C4-2B (cell line): ENCODE measurements at regions not wholly inside any gene's neighbourhood (a gene's known extent, or its start where the extent isn't known, plus 50 kb on each side); places are given as distances from the start of the nearest gene placed in this dataset.

Experiments
- H3K27ac ChIP-seq: fragments of 450-650 bp; 2 replicates; pipeline ENCODE4 v1.5.1; 2017
- ZFX ChIP-seq: fragments of 450-650 bp; IDR thresholded peaks from 2 replicates; pipeline ENCODE4 v1.6.1; 2017
- TF ChIP-seq, protein P1 (sequence below): fragments of 450-650 bp; conservative IDR thresholded peaks from 2 replicates; pipeline ENCODE4 v1.5.1; 2017; ENCODE audit warnings: mild to moderate bottlenecking

DNA sequence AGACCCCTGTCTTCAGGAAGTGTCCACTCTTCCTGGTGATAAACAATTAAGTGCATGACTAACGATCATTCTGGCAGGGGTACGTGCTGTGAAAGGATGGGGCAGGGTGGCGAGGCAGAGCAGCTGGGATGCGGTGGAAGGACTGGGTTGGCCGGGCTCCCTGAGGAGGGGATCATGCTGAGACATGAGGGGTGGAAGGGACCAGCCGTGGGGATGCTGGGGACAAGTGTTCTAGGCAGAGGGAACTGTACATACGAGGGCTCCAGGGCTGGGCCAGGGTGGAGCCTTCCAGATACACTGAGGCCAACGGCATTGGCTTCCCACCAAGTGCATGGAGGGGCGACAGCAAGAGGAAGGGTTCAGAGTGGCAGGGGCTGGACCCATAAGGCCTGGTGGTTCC, 65.7 kb upstream of the SIRPA start:
- TF ChIP-seq, protein P1, sequence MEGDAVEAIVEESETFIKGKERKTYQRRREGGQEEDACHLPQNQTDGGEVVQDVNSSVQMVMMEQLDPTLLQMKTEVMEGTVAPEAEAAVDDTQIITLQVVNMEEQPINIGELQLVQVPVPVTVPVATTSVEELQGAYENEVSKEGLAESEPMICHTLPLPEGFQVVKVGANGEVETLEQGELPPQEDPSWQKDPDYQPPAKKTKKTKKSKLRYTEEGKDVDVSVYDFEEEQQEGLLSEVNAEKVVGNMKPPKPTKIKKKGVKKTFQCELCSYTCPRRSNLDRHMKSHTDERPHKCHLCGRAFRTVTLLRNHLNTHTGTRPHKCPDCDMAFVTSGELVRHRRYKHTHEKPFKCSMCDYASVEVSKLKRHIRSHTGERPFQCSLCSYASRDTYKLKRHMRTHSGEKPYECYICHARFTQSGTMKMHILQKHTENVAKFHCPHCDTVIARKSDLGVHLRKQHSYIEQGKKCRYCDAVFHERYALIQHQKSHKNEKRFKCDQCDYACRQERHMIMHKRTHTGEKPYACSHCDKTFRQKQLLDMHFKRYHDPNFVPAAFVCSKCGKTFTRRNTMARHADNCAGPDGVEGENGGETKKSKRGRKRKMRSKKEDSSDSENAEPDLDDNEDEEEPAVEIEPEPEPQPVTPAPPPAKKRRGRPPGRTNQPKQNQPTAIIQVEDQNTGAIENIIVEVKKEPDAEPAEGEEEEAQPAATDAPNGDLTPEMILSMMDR, result no peak
- TF ChIP-seq ZFX, result no peak
- no peak overlapping the region for H3K27ac ChIP-seq

DNA sequence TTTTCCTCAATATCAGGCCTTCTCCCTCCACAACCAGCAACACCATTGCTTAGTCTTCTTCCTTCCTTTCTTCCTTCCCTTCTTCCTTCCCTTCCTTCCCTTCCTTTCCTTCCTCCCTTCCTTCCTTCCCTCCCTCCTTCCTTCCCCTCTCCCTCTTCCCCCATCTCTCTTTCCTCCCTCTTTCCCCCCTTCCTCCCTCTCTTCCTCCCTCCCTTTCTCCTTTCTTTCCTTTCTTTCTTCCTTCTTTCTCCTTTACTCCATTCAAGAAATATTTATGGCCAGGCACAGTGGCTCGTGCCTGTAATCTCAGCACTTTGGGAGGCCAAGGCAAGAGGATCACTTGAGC, 66.4 kb upstream of the SIRPA start:
- TF ChIP-seq ZFX, result no peak
- TF ChIP-seq, protein P1, result no peak
- no peak overlapping the region for H3K27ac ChIP-seq

DNA sequence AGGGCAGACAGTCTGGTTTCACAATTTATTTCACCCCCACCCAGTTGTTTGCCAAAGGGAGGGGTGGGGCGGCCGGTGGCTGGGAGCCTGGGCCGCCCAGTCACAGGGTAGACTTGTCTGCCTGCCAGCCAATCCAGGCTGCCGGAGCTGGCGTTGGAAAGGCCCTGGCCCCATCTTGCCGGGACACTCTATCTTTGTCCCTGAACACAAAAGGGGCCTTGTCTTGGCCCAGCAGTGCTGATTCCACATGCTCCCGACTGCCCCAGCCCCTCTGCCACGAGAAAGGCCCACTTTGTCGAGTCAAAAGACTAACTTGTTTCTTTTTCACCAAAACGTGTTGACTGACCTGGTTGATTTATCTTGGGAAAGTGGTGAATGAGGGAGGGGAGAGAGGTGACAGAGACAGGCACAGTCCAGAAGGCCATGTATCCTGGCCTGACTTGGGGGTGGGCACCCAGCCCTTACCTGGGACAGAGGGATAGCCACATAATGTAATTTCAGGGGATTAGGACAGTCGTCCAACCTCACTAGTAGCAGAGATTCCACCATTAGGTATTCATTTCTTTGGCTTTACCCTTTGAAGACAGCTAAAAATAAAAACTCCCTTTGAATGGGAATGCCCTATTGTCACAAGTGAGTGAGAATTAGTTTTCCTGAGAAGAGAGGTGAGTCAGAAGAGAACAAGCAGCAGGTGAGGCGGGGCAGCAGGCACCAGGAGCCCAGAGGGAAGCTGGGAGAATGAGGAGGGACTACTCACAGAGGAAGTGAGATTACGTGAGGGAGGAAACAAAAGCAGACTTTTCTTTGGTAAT, 67.0 kb upstream of the SIRPA start:
- H3K27ac ChIP-seq, result no peak overlapping the region

DNA sequence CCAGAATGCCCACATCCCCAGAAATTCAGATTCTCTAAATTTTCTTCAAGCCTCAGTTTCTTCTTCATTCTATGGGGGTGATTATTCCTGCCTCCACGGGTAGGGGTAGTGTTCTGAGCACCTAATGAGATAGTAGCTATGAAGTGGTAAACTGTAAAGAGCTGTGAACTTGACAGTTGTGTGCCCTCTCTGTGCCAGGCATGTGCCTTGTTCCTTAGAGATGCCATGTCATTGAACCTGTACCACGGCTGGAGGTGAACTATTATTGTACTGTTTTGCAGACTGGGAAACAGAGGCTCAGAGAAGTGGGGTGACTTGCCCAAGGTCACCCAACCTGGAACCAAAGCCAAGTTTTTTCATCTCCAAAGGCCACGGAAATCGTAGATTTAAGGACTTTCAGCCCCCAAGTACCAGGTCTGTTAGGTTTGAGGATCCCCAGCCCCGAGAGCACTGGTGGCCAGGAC, 67.7 kb upstream of the SIRPA start:
- no peak overlapping the region for H3K27ac ChIP-seq
- TF ChIP-seq, protein P1, result no peak
- TF ChIP-seq ZFX, result no peak

More for the DNA sequence above, 67.0 kb upstream of the SIRPA start:
- no peak for TF ChIP-seq ZFX
- TF ChIP-seq, protein P1, result no peak

DNA sequence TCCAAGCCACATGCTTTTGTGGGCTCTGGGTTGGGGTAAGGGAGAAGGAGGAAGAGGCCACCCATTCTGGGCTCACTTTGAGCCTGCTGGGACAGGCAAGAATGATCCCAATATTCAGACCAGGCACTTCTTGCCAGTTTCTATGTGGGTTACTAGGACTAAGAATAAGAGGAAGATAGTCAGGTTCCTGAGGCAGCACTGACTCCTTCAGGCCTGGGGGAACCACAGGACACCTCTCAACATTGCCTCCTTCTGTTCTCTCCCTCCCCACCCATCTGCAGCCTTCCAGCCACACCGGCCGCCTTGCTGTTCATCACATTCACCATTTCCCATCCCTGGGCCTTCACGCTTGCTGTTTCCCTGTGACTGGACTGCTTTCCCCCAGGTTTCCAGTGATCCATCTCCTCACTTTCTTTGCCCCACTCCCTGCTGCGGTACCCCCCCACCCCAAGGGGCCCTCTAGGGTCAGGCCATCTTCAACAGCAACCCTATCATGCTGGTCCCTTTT, 69.2 kb upstream of the SIRPA start:
- no peak overlapping the region for H3K27ac ChIP-seq
- TF ChIP-seq ZFX, result no peak
- TF ChIP-seq, protein P1, result no peak

DNA sequence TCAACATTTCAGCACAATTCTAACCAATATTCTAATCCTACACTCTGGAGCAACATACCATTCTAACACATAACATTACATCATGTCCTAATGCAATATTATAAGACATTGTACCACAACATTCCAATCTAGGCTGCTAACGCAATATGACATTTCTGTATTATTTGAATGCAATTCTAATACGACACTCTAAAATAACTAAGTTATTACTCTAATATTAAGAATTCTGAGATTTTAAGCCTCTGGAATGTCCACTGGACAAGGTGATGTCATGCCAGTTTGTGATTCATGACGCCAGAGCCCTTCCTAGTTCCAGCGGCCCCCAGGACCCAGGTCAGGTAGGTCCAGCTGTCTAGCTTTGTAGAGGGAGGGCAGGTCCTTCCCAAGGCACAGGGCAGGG, 69.7 kb upstream of the SIRPA start:
- TF ChIP-seq ZFX, result no peak
- no peak overlapping the region for H3K27ac ChIP-seq

DNA sequence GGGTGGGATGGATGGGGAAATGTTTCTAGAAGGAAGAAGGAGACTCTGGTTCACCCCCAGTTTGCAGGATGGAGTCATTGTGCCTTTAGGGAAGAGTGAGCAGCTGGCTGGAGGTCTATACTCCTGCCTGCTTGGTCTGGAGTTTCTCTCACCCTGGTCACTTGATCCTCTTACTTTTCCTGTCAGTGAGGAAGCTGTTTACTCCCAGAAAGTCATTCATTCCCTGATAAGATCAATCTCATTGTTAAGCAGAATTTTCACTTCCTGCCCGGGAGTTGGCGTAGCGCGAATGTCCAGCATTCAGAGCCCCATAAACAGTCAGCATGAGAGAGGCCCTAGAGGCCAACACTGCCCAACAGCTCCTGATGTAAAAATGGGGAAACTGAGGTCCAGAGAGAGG, 70.4 kb upstream of the SIRPA start:
- no peak for TF ChIP-seq ZFX
- TF ChIP-seq, protein P1, result no peak
- no peak overlapping the region for H3K27ac ChIP-seq

DNA sequence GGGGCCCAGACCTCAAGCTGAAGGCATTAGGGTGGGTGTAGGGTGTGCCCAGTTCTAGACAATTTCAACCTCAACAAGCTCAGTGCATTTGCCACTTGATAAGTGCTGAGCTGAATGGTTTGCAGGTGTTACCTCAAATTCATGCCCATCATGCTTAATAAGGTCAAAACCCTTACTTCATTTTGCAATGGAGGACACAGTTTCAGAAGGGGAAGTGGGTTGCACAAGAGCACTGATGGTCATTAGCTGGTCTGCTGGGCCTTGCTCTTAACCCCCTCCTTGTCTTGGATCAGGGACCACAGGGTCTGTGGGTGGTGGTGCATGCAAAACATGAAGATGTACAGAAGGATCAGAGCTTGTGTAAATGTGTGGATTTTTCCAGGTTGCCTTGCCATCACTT, 71.0 kb upstream of the SIRPA start:
- H3K27ac ChIP-seq, result no peak overlapping the region

More for the DNA sequence above, 71.0 kb upstream of the SIRPA start:
- TF ChIP-seq, protein P1, result no peak
- no peak for TF ChIP-seq ZFX
